T-helper 1 cell treated with Interleukin-12 subunit alpha and Interleukin-12 subunit beta and Interleukin-4 antibody, amounts not matched to agents 30 ng/mL and 1 ng/mL, for 36 hours (primary cell): ENCODE measurements at regions not wholly inside any gene's neighbourhood (a gene's known extent, or its start where the extent isn't known, plus 50 kb on each side); places are given as distances from the start of the nearest gene placed in this dataset.
"Not testable (repeated sequence)": the region's sequence is repeated elsewhere in the genome, so short reads cannot be mapped to it uniquely, and the experiment has no call there.

Experiments used
- intact Hi-C: fragments of 100-400 bp; cut with micrococcal nuclease; formaldehyde crosslinking; loops from one replicate; pipeline ENCODE4 v1.15.1; 2024

DNA sequence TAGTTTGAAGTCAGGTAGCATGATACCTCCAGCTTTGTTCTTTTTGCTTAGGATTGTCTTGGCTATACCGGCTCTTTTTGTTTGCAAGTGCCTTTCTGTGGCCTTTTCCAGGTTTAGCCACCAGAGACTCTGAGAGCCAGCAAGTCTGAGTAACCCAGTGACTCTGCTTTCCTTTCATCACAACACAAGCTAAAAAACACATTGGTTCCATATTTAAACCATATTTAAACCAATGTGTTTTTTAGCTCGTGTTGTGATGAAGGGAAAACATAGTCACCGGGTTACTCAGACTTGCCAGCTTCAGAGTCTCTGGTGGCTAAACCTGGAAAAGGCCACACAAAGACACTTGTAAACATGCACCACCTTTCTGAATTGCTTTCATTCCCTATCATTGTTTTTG is 493.3 kb downstream of the NTRK2 start:
- intact Hi-C loops: no loop called here

DNA sequence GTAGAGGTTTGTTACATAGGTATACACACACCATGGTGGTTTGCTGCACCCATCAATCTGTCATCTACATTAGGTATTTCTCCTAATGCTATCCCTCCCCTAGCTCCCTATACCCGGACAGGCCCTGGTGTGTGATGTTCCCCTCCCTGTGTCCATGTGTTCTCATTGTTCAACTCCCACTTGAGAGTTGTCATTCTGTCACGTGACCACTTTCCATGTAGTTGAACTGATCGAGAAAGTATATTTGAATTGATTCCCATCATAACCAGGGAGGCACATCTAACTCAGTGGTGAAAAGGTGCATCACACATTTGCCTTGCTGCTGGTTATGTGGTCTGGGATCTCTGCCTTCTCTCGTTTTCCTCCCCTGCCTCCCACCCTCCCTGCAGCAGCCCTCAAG is 491.4 kb downstream of the NTRK2 start:
- intact Hi-C loops: not testable (repeated sequence)

DNA sequence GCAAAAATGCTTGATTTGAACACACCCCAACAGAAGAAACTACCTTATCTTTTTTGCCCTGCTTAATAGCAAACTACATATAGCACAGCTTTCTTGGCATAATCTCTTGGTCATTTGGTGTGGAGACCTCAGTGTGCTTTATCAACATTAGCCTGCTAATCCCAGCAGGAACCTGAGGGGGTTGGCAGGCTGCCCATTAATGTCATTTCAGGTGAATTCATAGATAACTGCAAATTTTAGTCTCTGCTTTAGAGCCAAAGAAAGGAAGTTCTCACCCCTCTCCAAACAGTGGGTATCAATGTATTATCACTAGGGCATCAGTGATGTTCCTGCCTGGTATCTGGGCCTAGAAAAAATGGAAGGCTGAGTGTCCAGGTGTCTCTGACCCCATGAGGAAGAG is 489.0 kb downstream of the NTRK2 start:
- intact Hi-C loops: no loop called here

DNA sequence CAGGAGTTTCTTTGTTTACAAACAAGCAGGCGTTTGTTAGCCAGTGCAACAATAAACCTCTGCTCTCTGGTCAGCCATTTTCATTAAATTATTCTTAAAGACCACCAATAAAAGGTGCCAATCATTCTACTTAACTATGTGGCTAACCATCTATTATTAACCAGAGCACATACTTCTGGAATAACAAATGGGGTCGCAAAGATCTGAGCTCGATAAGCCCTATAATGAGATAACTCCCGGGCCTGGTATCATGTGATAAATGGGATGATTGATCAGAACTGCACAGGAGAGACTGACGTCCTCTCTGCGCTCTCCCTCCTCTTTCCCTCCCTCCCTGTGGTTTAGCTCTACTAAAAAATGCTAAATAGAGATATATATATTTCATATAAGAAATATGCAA is 488.2 kb downstream of the NTRK2 start:
- intact Hi-C loops: no loop called here

DNA sequence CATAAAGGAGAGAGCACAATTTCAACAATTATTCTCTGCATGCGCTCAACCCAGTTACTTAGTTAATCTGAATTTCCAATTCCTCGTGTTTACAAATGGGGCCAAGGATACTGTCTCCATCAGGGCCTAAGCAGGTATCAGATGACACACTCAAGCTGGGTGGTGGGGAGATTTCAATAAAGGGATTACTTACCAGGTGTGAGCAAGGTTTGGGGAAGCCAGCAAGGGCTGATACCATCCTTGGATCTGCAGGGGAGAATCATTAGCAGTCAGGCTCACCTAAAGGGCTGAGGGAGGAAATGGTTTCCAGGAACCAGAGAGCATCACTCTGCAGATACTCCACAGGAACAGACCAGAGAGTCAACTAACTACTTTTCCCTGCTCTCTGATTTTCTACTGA is 487.1 kb downstream of the NTRK2 start:
- intact Hi-C loops: no loop called here

DNA sequence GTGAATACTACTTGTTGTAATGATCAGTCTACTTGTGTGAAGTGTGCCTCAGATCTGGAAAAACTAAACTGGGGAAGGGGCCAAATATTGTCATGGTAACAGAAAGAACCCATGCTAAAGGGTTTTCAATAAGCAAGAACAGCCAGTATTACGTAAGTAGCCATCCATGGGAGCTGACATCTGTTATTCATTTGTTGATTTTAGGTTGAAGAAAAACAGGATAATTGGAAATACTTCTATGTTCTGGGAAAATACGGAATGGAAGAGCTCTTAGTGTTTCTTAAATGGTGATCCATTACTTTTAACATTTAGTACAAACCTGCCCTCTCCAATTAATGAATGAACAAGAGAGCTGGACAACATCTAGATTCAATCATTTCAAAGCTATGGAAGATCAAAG is 485.8 kb downstream of the NTRK2 start:
- intact Hi-C loops: no loop called here

DNA sequence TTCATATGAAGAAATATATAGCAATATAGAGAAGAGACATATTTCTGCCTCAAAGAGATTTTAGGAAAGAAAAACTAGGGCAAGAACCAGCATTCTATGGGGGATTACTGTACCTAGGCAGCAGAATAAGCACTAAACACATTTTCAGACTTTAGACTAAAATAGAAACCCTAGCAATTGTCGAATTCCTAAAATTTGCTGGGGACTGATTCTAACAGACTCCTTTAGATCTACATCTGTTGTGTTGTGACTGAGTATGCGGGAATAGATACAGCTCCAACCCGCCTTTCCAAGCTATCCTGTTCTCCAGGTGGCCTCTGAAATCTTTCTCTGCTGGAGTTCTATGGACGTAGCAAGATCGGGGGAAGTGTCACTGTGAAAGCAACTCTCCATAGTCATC is 482.2 kb downstream of the NTRK2 start:
- intact Hi-C loops: no loop called here

DNA sequence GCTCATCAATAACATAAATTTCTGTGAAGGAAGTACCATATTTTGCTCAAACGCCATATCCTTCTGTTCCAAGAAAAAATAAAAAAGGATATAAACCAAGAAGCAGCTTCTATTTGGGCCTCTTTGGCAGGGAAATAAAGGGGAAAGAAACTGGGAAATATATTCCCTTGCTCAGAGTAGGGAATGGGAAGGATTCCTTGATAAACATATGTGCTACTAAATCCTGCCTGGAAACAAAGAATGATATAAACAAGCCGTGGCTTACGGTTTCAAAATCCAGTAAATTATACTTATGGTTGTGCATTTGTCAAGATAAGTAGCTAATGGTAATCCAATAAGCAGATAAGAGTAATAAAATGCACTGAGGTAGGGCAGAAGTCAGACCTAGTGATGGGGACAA is 481.6 kb downstream of the NTRK2 start:
- intact Hi-C loops: no loop called here

DNA sequence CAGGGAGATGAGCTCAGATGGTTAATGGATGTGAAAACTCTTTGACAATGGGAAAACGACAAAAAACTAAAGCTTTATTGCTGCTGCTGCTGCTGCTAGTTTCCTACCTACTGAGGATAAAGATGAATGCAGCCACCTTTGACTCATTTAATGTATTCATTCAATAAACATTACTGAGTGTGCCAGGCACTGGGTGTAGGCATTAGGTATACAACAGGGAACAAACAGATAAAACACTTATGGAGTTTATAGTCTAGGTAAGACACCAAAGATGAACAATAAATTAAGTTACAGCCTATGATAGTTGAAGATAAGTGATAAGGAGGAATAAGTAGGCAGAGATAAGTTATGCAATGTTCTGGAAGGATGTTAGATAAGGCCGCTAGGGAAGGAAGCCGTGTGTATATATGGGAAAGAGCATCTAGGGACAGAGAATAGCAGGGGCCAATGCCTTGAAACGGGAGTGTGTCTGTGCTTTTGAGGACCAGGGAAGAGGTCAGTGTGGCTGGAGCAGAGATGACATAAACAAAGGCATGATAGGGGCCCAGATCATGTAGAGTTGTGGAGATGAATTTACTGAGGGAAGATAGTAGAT is 477.6 kb downstream of the NTRK2 start:
- intact Hi-C loops: loop anchor here (10.0 kb wide), 1 partner anchor 482 kb away; the partner anchor contains the start of gene NTRK2

DNA sequence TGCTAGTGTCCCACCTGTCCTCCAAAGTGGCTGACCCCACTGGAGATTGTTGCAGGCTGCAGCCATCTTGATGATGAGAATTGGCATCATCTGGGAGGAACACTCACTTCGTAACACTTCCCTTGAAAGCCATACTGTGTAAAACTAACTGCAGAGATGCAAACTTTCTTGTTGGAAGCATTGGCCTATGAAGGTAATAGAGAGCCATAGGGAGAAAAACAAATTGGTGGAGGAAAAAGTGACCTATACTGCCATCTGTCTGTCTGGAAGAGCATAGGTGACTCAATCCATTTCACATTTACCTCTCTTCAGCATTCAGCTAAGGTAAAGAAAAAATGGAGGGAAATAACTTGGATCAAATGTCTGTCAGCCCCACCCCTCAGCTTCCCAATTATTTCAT is 473.4 kb downstream of the NTRK2 start:
- intact Hi-C loops: loop anchor here (2.0 to 10.0 kb wide), 2 partner anchors 478 to 746 kb away; partner anchors contain the start of gene NTRK2

DNA sequence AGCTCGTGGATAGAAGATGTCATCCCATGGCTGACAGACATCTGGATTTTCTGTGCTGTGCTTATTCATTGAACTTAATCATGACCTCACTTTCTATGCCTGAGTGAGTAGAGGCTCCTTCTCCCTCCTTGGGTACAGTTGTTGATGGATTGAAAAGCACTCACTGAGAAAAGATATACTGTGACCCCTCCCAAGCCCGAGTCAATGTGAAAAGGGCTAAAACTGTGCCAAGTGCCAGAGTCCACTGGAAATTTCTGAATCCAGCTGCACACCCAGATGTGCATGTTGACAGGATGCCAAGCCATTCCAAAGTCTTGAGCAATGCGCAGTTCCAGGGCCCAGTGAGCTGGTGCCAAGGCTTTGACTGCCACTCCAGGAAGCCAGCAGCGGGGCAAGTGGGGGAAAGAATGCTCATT is 473.0 kb downstream of the NTRK2 start:
- intact Hi-C loops: loop anchor here (2.0 to 10.0 kb wide), 2 partner anchors 478 to 746 kb away; partner anchors contain the start of gene NTRK2

DNA sequence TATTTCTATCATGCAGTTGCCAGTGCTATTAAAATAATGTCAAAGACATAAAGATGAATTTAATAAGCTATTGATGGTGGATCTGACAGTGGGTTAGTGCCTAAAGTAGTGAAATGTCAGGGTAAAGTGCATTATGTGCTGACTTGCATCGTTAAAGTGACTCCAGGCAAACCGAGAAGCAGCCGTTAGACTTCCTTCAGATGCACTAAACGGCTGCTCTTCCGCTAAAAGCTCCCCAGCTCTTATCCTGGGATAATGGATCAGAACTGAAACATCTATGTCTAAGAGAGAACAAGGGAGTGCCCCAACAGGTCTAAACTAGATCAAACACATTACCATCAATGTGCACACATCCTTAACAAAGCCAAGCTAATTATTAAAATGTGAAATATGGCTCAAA is 468.2 kb downstream of the NTRK2 start:
- intact Hi-C loops: no loop called here

DNA sequence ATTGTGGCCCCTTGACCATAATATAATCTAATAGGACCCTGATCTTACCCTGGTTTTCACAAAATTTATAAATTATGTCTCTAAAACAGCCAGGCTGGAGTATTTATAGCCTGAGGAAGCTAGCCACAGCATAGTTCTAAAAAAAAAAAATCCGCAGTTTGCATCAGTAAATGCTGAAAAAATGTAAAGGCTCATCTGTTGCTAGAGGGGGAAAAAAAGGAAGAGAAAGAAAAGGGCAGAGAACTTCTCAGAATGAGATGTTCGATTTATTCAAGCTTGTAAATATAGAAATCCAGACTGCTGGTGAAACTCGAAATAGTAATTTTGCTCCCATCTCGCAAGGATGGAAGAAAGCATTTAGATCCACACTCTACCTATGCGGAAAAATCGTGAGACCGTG is 467.5 kb downstream of the NTRK2 start:
- intact Hi-C loops: no loop called here

DNA sequence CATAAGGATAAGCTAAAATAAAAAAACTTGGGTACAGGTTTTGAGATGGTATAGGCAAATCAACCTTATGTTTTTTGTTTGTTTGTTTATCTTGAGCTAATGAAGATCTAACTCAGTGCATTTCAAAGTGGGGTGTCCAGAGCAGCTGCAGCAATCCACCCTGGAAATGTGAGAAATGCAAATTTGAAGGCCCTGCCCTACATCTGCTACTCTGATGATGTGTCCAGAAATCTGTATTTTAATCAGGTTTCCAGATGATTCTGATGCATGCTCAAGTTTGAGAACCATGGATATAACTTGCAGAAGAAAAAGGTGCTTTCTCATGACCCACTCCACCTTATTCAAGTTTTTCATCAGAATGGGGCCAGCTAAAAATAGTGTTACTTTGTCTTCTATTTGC is 467.0 kb downstream of the NTRK2 start:
- intact Hi-C loops: no loop called here

DNA sequence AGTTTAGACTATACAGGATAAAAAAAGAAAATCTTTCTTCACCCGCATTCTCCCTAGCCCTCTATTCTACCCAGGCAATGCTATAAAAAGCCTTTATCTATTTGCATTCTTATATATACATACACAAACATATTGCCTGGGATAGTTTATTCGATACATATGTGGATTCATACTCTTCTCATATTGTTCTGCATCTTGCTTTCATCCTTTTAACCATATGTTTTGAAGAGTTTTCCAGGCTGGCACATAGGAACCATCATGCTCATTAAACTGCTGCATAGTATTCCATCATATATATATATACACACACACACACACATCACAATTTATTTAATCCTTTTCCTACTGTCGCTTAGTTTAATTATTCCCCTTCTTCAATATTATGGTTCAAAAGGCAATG is 461.2 kb downstream of the NTRK2 start:
- intact Hi-C loops: no loop called here

DNA sequence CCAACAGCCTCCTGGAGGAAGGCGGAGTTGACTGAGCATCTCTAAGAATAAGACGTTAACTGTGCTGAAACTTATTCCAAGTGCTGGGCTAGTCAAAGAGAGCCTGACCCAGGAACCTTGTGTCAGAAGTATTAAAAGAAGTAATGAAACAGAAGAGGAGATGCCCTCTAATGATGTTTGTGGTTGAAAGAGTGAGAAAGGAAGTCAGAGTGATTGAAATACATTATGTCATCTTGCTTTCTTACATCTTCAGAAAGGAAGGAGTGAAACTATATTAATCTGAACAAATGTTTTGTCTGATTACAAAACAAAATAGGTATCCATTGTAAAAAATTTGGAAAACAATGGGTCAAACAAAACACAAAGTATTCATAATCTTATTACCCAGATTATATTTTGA is 460.7 kb downstream of the NTRK2 start:
- intact Hi-C loops: no loop called here

DNA sequence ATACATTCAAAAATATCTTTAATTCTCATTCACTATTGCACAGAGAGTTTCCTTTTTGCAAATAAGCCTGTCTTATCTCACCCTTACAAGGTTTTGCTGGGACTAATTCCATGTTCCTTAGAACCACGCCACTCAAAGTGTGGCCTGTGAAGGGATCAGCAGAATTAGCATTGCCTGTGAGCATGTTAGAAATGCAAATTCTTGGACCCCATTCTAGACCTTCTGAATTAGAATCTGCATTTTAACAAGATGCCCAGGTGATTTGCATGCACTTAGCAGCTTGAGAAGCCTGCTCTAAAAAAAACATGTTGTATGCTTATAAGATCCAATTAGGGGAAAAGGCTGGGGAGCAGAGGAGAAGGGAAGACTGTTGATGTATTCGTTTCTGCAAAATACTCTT is 460.0 kb downstream of the NTRK2 start:
- intact Hi-C loops: no loop called here

DNA sequence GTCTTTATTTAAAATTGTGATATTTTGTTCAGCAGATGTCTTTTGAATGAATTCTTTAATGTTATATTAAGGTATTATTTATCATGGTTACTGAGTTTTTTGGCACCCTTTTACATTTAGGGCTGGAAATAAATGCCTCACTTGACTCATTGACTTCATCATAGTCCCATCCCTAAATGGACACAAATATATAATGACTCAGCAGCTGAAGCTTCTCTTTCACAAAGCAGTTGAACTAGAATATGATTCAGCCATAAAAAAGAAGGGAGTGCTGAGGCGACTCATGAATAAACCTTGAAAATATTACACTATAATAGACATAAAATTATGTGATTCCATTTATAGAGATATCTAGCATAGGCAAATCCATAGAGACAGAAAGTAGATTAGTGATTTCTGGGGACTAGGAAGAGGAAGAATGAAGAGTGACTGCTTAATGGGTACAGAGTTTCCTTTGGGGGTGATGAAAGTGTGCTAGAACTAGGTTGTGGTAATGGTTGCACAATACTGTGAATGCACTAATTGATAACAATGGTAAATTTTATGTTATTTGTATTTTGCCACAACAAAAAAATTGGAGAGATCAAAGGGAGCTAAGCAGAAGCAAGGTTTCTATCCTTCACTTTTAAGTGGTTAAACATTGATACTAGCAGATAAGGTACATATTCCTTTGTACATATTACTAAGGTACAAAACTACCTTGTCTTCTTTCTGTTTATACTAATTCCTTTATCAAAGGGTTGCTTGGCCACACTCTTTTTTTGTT is 449.6 kb downstream of the NTRK2 start:
- intact Hi-C loops: no loop called here

DNA sequence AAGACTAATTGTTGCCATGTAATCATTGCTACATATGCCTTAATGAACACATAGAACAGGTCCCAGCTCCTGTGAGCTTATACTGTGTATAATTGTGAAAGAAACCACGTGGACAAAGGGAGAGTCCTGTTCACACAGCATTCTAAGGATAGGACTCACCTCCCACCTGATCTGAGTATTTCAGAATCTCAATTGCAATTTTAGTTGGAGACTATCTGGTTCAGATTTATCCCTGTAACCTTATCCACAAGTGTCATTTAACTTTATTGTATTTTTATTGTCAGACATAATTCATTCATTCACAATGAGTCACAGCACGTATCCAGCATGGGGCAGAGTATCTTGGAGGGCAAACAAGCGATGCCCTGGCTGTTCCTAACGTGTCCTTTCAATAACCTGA is 448.3 kb downstream of the NTRK2 start:
- intact Hi-C loops: no loop called here

DNA sequence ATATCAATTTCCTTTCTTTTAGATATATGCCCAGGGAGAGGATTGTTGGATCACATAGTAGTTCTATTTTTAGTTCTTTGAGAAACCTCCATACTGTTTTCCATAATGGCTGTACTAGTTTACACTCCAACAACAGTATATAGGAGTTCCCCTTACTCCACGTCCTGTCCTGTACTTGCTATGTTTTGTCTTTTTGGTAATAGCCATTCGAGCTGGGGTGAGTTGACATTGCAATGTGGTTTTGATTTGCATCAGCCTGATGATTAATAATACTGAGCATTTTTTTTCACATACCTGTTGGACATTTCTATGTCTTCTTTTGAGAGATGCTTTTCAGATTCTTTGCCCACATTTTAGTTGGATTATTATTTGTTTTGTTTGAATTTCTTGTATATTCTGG is 445.9 kb downstream of the NTRK2 start:
- intact Hi-C loops: no loop called here

DNA sequence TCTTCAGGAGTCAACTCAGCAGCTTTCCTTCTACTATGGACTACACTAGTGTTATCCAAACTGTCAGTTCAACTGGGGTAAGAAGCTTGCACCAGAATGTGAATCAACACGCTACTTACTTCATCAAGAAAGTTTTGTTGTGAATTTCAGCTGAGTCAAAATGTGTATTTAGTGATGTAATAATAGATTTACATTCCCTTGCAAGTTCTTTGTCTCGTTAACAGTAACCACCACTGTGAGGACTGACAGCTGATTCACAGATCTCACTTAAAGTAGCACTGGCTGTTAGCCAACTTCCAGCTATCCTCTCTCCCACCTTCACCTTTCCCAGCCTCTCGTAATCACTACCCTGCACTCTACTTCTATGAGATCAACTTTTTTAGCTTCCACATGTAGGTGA is 445.3 kb downstream of the NTRK2 start:
- intact Hi-C loops: no loop called here

DNA sequence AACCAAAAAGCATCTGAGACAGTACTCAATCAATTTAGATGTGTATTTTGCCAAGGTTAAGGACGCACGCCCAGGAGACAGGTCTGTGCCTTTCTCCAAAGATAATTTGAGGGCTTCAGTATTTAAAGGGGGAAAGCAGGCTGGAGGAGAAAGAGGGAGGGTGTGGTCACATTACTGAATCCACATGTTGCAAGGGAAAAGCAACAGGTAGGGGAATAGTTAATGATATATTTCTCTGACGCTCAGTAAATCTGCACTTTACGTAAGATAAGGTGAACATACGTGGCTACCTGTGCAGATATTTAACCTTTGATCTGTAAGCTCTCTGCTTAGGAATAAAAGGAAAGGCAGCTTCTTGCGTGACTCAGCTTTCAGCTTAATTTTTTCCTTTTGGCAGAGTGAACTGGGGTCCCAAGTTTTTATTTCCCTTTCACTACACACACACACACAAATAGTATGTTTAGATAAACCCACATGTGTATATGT is 443.4 kb downstream of the NTRK2 start:
- intact Hi-C loops: no loop called here

DNA sequence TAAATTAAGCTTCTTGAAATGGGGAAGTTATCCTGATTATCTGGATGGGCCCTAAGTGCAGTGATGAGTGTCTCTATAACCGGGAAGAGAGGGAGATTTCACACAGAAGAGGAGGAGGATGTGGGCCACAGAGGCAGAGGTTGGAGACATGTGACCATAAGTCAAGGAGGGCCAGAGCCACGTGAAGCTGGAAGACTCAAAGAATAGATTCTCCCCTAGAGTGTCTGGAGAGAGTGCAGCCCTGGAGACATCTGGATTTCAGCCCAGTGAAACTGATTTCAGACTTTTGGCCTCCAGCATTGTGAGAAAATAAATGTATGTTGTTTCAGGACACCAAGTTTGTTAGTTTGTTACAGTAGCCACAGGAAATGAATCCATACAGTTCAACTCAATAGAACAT is 442.9 kb downstream of the NTRK2 start:
- intact Hi-C loops: no loop called here
